GM23248 (cell line): ENCODE measurements at regions not wholly inside any gene's neighbourhood (a gene's known extent, or its start where the extent isn't known, plus 50 kb on each side); places are given as distances from the start of the nearest gene placed in this dataset.
A peak's percentile ranks its signal among the peaks of the same experiment; 100 is the strongest.

Experiments
- DNase-seq: peaks from one replicate; pipeline ENCODE4 v3.0.0-alpha.2; 2015
- H2AFZ ChIP-seq: fragments of 200-600 bp; sonication (generic); 2 replicates; pipeline ENCODE4 v1.6.1; 2016; ENCODE audit warnings: antibody characterized with exemption
- H3F3A ChIP-seq: fragments of 200-600 bp; sonication (generic); 2 replicates; pipeline ENCODE4 v1.6.1; 2016; ENCODE audit warnings: mild to moderate bottlenecking, antibody characterized with exemption, mixed run types; ENCODE audit not compliant: insufficient read depth
- H3K27ac ChIP-seq: fragments of 200-600 bp; sonication (generic); 2 replicates; pipeline ENCODE4 v1.5.1; 2016; ENCODE audit warnings: mild to moderate bottlenecking
- H3K27me3 ChIP-seq: fragments of 200-600 bp; sonication (generic); replicated peaks from 2 replicates; pipeline ENCODE4 v1.6.1; 2016; ENCODE audit warnings: mild to moderate bottlenecking; ENCODE audit not compliant: insufficient read depth
- H3K36me3 ChIP-seq: fragments of 200-600 bp; sonication (generic); 2 replicates; pipeline ENCODE4 v1.6.1; 2016; ENCODE audit warnings: low read depth, mild to moderate bottlenecking
- H3K4me1 ChIP-seq: fragments of 200-600 bp; sonication (generic); 2 replicates; pipeline ENCODE4 v1.6.1; 2016; ENCODE audit warnings: mild to moderate bottlenecking; ENCODE audit not compliant: insufficient read depth
- H3K4me2 ChIP-seq: fragments of 200-600 bp; sonication (generic); one replicate; pipeline ENCODE4 v1.6.1; 2016; ENCODE audit warnings: mild to moderate bottlenecking; ENCODE audit not compliant: unreplicated experiment
- H3K4me3 ChIP-seq: fragments of 200-600 bp; sonication (generic); 2 replicates; pipeline ENCODE4 v1.5.1; 2016; ENCODE audit warnings: mild to moderate bottlenecking
- H3K79me2 ChIP-seq: fragments of 200-600 bp; sonication (generic); 2 replicates; pipeline ENCODE4 v1.6.1; 2016; ENCODE audit warnings: mild to moderate bottlenecking; ENCODE audit not compliant: insufficient read depth
- H3K9ac ChIP-seq: fragments of 200-600 bp; sonication (generic); 2 replicates; pipeline ENCODE4 v1.6.1; 2016; ENCODE audit warnings: mild to moderate bottlenecking
- H3K9me2 ChIP-seq: fragments of 200-600 bp; sonication (generic); 2 replicates; pipeline ENCODE4 v1.6.1; 2016; ENCODE audit warnings: mixed run types, mild to moderate bottlenecking, moderate library complexity; ENCODE audit not compliant: insufficient read depth
- H3K9me3 ChIP-seq: fragments of 200-600 bp; sonication (generic); one replicate; pipeline ENCODE4 v1.6.1; 2017; ENCODE audit warnings: low read depth
- H4K20me1 ChIP-seq: fragments of 200-600 bp; sonication (generic); 2 replicates; pipeline ENCODE4 v1.6.0; 2016; ENCODE audit not compliant: insufficient read depth
- EZH2 ChIP-seq: fragments of 200-600 bp; sonication (generic); IDR thresholded peaks from 2 replicates; pipeline ENCODE4 v1.6.1; 2018; ENCODE audit warnings: antibody characterized with exemption, mild to moderate bottlenecking; ENCODE audit not compliant: insufficient read depth, poor library complexity, severe bottlenecking
- EZH2phosphoT487 ChIP-seq: fragments of 200-600 bp; sonication (generic); IDR thresholded peaks from 2 replicates; pipeline ENCODE4 v1.6.1; 2018; ENCODE audit warnings: antibody characterized with exemption, moderate library complexity, mild to moderate bottlenecking, low read depth; ENCODE audit not compliant: insufficient read depth
- WGBS, 2 experiments: methylation state at CpG; one replicate each; pipeline ENCODE4 v1.1.6; 2015 to 2017; ENCODE audit warnings: low lambda C conversion rate in 2 of 2, low coverage in 1 of 2; ENCODE audit errors: missing lambda C conversion rate in 2 of 2; 5-methylcytosine and 5-hydroxymethylcytosine counted together
- in situ Hi-C: fragments of 300-500 bp; cut with MboI; formaldehyde crosslinking; loops from 2 replicates; pipeline ENCODE4 v1.15.0; 2020

DNA sequence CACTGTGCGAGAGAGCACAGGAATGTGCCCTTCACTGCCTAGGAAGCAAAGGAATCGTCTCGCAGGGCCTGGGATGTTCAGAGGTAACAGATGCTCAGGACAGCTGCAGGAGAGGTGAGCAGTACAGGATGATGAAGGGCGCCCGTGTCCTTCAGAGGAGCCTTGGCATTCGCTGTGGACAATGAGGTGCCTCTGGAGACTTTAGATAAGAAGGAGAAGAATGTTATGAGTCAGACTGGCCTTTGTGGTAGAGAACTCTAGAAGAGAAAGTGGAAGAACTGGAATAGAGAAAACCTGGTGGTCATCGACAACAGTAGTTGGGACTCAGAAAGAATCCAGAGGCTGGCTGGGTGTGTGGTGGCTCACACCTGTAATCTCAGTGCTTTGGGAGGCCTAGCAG is 64.4 kb upstream of the LEP start:
- H3K4me1 ChIP-seq: no peaks in the 10 kb centered on the region
- no peak overlapping the region for H2AFZ ChIP-seq
- DNase-seq: peak; percentile 19
- H3K27me3 ChIP-seq: peaks cover 28% of the 10 kb centered on the region
- H3K9me3 ChIP-seq: no peaks in the 10 kb centered on the region
- TF ChIP-seq EZH2 (no peak), EZH2phosphoT487 (no peak)
- no peaks in the 10 kb centered on the region for H3K9me2 ChIP-seq
- H3K79me2 ChIP-seq: no peaks in the 10 kb centered on the region
- no peak overlapping the region for H3K27ac ChIP-seq
- no peak overlapping the region for H3K4me3 ChIP-seq
- 69 to 77% methylated on average over 7 of the region's 7 CpGs for WGBS, 2 experiments
- no peaks in the 10 kb centered on the region for H3K36me3 ChIP-seq
- in situ Hi-C loops: no loop called here
- no peaks in the 10 kb centered on the region for H3F3A ChIP-seq
- no peaks in the 10 kb centered on the region for H4K20me1 ChIP-seq
- H3K9ac ChIP-seq: no peak overlapping the region
- H3K4me2 ChIP-seq: no peak overlapping the region

DNA sequence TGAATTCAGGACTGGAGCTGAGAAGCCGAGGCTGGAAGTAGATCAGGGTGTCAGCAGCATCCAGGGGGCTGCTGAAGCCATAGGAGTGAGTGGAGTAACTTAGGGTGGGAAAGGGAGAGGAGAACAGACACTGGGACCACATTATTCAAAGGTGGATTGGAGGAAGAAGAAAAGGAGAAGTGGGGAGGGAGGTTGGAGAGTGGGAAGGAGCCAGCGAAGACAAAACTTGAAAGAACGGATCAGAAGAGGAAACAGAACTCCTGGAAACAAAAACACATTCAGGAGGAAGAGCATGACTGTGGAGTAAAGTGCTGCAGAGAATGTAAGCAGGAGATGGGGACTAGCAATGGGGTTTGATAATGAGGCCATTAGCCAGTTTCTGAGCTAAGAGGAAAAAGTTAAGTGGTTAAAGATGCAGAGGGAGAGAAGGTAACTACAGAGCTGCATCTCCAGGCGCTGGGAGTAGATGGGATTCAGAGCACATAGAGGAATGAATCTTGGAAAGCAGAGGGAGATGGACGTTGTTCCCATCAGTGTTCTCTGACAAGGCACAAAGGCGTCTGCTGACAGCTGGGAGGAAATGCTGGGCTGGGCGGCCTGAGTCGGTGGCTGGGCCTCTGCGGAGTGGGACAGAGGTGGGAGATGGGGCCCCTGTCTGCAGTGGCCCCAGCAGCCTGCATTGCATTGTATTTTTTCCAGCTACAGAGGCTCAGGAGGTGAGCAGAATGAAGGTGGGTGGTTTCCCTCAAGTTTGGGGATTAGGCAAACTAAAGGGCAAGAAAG is 63.1 kb upstream of the LEP start:
- in situ Hi-C loops: no loop called here
- DNase-seq: no peak
- no peaks in the 10 kb centered on the region for H3K9me3 ChIP-seq
- H3K27ac ChIP-seq: no peak overlapping the region
- H3K4me2 ChIP-seq: no peak overlapping the region
- H3K4me1 ChIP-seq: no peaks in the 10 kb centered on the region
- H3F3A ChIP-seq: no peaks in the 10 kb centered on the region
- H3K4me3 ChIP-seq: no peak overlapping the region
- H3K9me2 ChIP-seq: no peaks in the 10 kb centered on the region
- WGBS, 2 experiments: 38 to 40% methylated on average over 9 of the region's 9 CpGs
- H3K9ac ChIP-seq: no peak overlapping the region
- no peaks in the 10 kb centered on the region for H3K36me3 ChIP-seq
- no peak for TF ChIP-seq EZH2phosphoT487
- TF ChIP-seq EZH2: no peak
- peaks cover 31% of the 10 kb centered on the region for H3K27me3 ChIP-seq
- H4K20me1 ChIP-seq: no peaks in the 10 kb centered on the region
- no peak overlapping the region for H2AFZ ChIP-seq
- H3K79me2 ChIP-seq: no peaks in the 10 kb centered on the region

- in situ Hi-C loops: no loop called here
Measured at GRCh38 chr7:128178611-128179010, 62.5 kb upstream of the LEP start.

GRCh38 chr7:128188396-128189230 is 52.5 kb upstream of the LEP start:
- Histone ChIP-seq H3K27me3 (peaks cover 45% of the 10 kb centered on the region), H3K36me3 (no peaks in the 10 kb centered on the region), H3K79me2 (no peaks in the 10 kb centered on the region), H3K9me3 (no peaks in the 10 kb centered on the region), H3K4me1 (no peaks in the 10 kb centered on the region), H3K4me2 (no peak overlapping the region), H3K4me3 (no peak overlapping the region), H3K27ac (no peak overlapping the region), H2AFZ (no peak overlapping the region), H3K9me2 (no peaks in the 10 kb centered on the region), H3F3A (no peaks in the 10 kb centered on the region), H4K20me1 (no peaks in the 10 kb centered on the region), H3K9ac (no peak overlapping the region)
- 45 to 48% methylated on average over 16 of the region's 16 CpGs for whole genome bisulfite sequencing, 2 experiments
- TF ChIP-seq EZH2phosphoT487: no peak
- no peak for TF ChIP-seq EZH2
- in situ Hi-C loops: no loop called here
- no peak for DNase-seq

More at GRCh38 chr7:128178611-128179010, 62.5 kb upstream of the LEP start:
- no peaks in the 10 kb centered on the region for H3K9me2 ChIP-seq
- DNase-seq: no peak
- H3F3A ChIP-seq: no peaks in the 10 kb centered on the region
- peaks cover 26% of the 10 kb centered on the region for H3K27me3 ChIP-seq
- H3K9me3 ChIP-seq: no peaks in the 10 kb centered on the region
- no peak for TF ChIP-seq EZH2phosphoT487
- TF ChIP-seq EZH2: no peak
- H3K36me3 ChIP-seq: no peaks in the 10 kb centered on the region
- 39 to 57% methylated on average over 3 of the region's 3 CpGs for WGBS, 2 experiments
- no peak overlapping the region for H3K27ac ChIP-seq
- no peaks in the 10 kb centered on the region for H3K79me2 ChIP-seq
- H2AFZ ChIP-seq: no peak overlapping the region
- no peaks in the 10 kb centered on the region for H4K20me1 ChIP-seq
- no peaks in the 10 kb centered on the region for H3K4me1 ChIP-seq
- H3K9ac ChIP-seq: no peak overlapping the region
- H3K4me2 ChIP-seq: no peak overlapping the region
- no peak overlapping the region for H3K4me3 ChIP-seq
